Esophagus (tissue), 2 donors: ENCODE measurements at regions not wholly inside any gene's neighbourhood (a gene's known extent, or its start where the extent isn't known, plus 50 kb on each side); places are given as distances from the start of the nearest gene placed in this dataset.

Experiments used
- H3K27ac ChIP-seq, 2 donors: one replicate each; pipeline ENCODE4 v1.5.1; 2013; ENCODE audit warnings: low read depth in 2 of 2, mild to moderate bottlenecking in 2 of 2, inconsistent platforms in 1 of 2, low read length in 1 of 2, moderate library complexity in 1 of 2
- H3K27me3 ChIP-seq, 2 donors: one replicate each; pipeline ENCODE4 v1.6.1; 2013; ENCODE audit warnings: low read length in 2 of 2, control low read depth in 1 of 2, mild to moderate bottlenecking in 1 of 2; ENCODE audit not compliant: insufficient read depth in 2 of 2, control insufficient read depth in 1 of 2
- H3K36me3 ChIP-seq, 2 donors: one replicate each; pipeline ENCODE4 v1.6.1; 2013; ENCODE audit warnings: low read length in 1 of 2; ENCODE audit not compliant: control insufficient read depth in 2 of 2, insufficient read depth in 2 of 2
- H3K4me1 ChIP-seq, 2 donors: one replicate each; pipeline ENCODE4 v1.6.1; 2013; ENCODE audit warnings: low read length in 1 of 2; ENCODE audit not compliant: control insufficient read depth in 2 of 2, insufficient read depth in 2 of 2
- H3K4me3 ChIP-seq, 2 donors: one replicate each; pipeline ENCODE4 v1.5.1; 2013; ENCODE audit warnings: low read length in 2 of 2, mild to moderate bottlenecking in 2 of 2, low read depth in 1 of 2, moderate library complexity in 1 of 2
- H3K9me3 ChIP-seq, 2 donors: one replicate each; pipeline ENCODE4 v1.6.1; 2013; ENCODE audit warnings: mild to moderate bottlenecking in 2 of 2, low read depth in 1 of 2, low read length in 1 of 2, moderate library complexity in 1 of 2; ENCODE audit not compliant: control insufficient read depth in 2 of 2, insufficient read depth in 1 of 2
- WGBS, 2 donors: extraction: QIAGEN DNeasy Blood & Tissue Kit; methylation state at CpG; one replicate each; pipeline ENCODE4 v1.1.7; 2013; 5-methylcytosine and 5-hydroxymethylcytosine counted together
- donor health status: healthy with polysubstance abuse.
- donor health status: Bipolar disorder and iron deficiency.

DNA sequence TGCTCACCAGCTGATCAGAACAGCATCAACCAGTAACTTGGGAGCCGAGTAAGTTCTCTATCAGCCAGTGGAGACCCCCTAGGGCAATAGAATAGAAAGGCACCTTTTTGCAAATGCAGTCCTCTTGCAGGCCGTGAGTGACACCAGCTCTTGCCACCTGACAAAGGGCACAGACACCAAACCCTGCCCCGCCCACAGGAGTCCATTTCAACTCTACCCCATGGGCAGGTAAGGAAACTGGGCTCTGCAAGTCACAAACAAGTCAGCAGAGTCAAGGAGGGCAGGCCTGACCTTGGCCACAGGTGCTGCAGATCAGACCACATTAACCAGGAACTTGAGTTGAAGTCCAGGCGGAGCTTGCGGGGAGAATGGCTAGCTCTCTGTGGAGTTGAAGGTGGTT, 77.4 kb upstream of the SPATA13 start:
- H3K4me1 ChIP-seq = no peaks in the 10 kb centered on the region
- no peak overlapping the region for H3K27ac ChIP-seq
- no peaks in the 10 kb centered on the region for H3K27me3 ChIP-seq
- 73 to 91% methylated on average over 5 of the region's 5 CpGs for WGBS, 2 donors
- H3K9me3 ChIP-seq = no peaks in the 10 kb centered on the region
- H3K36me3 ChIP-seq = no peaks in the 10 kb centered on the region
- H3K4me3 ChIP-seq = no peak overlapping the region

DNA sequence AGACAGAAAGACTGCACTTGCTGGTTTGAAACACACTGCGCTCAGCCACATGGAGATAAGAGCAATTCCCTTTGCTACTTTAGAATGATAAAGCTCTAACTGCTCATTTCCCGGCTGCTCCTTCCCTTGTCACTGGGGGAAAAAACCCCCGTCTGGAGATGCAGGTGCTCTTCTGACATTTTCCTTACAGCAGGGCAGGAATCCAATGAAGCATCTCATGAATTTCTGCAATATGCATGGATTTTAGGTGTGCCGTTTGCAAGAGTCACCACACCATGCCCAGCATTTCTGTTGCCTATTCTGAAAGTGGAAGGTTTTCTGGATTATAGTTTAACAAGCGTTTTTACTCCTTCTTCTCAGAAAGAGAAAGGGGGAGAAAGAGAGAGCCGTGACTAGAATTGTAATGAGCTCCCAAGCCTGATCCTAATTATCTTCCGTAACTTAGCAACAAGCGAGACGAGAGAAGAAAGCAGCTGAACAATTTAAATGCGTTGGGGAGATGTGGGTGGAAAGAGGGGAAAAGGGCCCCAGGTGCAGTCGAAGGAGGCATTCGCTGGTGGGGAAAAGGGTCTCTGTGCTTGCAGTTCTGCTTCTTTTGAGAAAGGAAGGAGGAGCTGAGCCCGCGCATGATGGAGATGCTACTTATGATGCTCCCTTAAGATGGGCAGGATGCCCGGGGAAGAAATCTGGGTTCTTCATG, 76.6 kb upstream of the SPATA13 start:
- H3K36me3 ChIP-seq = no peaks in the 10 kb centered on the region
- WGBS, 2 donors = 75 to 78% methylated on average over 15 of the region's 15 CpGs
- H3K9me3 ChIP-seq = no peaks in the 10 kb centered on the region
- no peak overlapping the region for H3K4me3 ChIP-seq
- H3K27ac ChIP-seq = no peak overlapping the region
- no peaks in the 10 kb centered on the region for H3K27me3 ChIP-seq
- H3K4me1 ChIP-seq = no peaks in the 10 kb centered on the region

- WGBS, 2 donors = 46 to 51% methylated on average over 4 of the region's 4 CpGs
- Histone ChIP-seq H3K9me3 (no peaks in the 10 kb centered on the region), H3K4me3 (no peak overlapping the region), H3K27ac (no peak overlapping the region), H3K4me1 (no peaks in the 10 kb centered on the region), H3K36me3 (no peaks in the 10 kb centered on the region), H3K27me3 (no peaks in the 10 kb centered on the region)
Measured at GRCh38 chr13:24085662-24086061, 74.9 kb upstream of the SPATA13 start.

DNA sequence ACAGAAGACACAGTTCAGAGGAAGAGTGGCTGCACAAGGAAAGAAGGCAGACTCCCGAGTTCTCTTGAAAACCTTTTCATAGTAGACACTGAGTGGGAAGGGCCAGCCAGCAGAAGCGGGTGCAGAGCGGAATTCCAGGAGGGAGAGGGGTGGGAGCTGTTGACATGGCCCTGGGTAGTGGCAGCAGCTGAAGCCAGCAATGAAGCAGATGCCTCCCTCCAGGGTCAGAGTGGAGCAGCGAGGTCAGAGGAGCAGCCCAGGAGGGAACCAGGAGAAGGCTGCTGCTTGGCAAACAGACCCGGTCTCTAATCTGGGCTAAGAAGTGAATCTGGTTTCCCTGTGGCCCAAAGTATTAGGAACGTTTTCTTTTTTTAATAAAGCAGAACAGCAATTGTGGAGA, 73.9 kb upstream of the SPATA13 start:
- 81 to 82% methylated on average over 6 of the region's 6 CpGs for WGBS, 2 donors
- Histone ChIP-seq H3K9me3 (no peaks in the 10 kb centered on the region), H3K4me1 (no peaks in the 10 kb centered on the region), H3K27me3 (no peaks in the 10 kb centered on the region), H3K27ac (no peak overlapping the region), H3K36me3 (no peaks in the 10 kb centered on the region), H3K4me3 (no peak overlapping the region)

DNA sequence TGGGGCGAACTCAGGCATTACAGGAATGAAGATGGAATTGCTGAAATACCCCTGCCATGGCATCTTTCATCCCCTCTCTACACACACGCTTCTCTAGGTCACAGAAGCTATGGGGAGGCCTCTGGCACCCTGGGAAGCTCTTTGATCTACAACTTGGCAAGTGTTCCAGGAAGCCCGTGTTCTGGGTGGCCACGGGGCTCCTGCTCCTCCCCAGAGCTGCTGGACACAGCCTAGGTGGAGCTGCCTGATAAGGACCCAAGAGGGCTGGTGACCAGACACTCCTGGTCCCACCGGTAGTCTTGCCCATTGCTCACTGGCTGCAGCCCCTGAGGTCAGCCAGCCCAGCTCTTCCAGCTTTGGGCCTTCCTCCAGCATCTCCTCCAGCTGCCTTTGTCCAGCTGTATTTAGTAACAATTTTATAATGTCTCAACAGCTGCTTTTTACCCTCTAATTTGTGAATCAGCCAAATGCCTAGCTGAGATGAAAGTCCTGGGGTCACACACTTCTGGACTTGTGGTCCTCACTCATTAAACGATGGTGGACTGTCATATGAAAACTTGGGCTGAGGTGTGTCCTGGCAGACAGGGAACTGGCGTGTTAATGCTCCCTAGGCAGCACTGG, 72.8 kb upstream of the SPATA13 start:
- WGBS, 2 donors = 56 to 57% methylated on average over 7 of the region's 7 CpGs
- Histone ChIP-seq H3K9me3 (no peaks in the 10 kb centered on the region), H3K4me3 (no peak overlapping the region), H3K27ac (no peak overlapping the region), H3K27me3 (no peaks in the 10 kb centered on the region), H3K36me3 (no peaks in the 10 kb centered on the region), H3K4me1 (no peaks in the 10 kb centered on the region)

- Histone ChIP-seq H3K27me3 (no peaks in the 10 kb centered on the region), H3K36me3 (no peaks in the 10 kb centered on the region), H3K4me3 (no peak overlapping the region), H3K9me3 (no peaks in the 10 kb centered on the region), H3K27ac (no peak overlapping the region), H3K4me1 (no peaks in the 10 kb centered on the region)
- 93 to 96% methylated on average over 1 of the region's 1 CpG for WGBS, 2 donors
Measured at GRCh38 chr13:24090049-24090448, 70.5 kb upstream of the SPATA13 start.

DNA sequence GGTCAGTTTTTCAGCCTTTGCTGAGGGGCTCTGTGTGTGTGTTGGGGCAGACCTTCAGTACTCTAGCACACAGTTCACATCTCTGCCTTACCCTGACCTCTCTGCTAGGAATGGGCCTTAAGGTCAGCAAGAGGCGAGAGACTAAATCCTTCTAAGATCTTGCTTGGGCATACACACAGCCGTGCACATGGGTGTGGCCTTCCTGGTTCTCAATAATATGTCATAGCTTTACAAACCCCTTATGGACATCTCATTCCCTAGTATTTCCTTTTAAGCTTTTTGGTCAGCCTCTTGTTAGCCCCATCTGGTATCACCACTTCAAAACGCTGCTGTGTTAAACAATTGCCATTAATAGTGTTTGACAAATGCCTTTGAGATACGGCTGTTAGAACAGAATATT, 69.4 kb upstream of the SPATA13 start:
- Histone ChIP-seq H3K36me3 (no peaks in the 10 kb centered on the region), H3K4me3 (no peak overlapping the region), H3K27ac (no peak overlapping the region), H3K27me3 (no peaks in the 10 kb centered on the region), H3K4me1 (no peaks in the 10 kb centered on the region), H3K9me3 (no peaks in the 10 kb centered on the region)
- 75% methylated on average over 4 of the region's 4 CpGs for WGBS, 2 donors

DNA sequence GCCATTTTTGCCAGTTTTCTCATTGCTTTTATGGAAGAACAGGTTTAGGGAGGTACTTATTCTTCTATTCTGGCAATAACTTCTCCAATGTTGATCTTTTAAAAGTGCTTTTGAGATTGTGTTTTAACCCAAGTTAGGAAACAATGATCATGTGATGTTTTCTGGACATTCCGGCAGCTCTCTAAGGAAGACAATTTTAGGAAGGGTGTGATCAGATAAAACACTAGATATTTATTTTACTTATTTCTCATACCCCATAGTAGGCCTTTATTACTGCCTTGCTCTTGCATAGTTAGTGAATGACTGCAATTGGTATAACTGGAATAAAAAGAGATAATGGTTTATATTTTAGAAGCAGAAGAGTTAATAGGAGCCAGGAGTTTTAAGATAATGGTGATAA, 68.4 kb upstream of the SPATA13 start:
- no peaks in the 10 kb centered on the region for H3K27me3 ChIP-seq
- WGBS, 2 donors = 77 to 80% methylated on average over 1 of the region's 1 CpG
- no peaks in the 10 kb centered on the region for H3K9me3 ChIP-seq
- no peak overlapping the region for H3K27ac ChIP-seq
- no peaks in the 10 kb centered on the region for H3K36me3 ChIP-seq
- no peaks in the 10 kb centered on the region for H3K4me1 ChIP-seq
- no peak overlapping the region for H3K4me3 ChIP-seq

- no peaks in the 10 kb centered on the region for H3K9me3 ChIP-seq
- 90 to 91% methylated on average over 3 of the region's 3 CpGs for WGBS, 2 donors
- no peak overlapping the region for H3K27ac ChIP-seq
- H3K4me1 ChIP-seq = no peaks in the 10 kb centered on the region
- no peaks in the 10 kb centered on the region for H3K36me3 ChIP-seq
- H3K27me3 ChIP-seq = no peaks in the 10 kb centered on the region
- no peak overlapping the region for H3K4me3 ChIP-seq
Measured at GRCh38 chr13:24093047-24093446, 67.5 kb upstream of the SPATA13 start.

DNA sequence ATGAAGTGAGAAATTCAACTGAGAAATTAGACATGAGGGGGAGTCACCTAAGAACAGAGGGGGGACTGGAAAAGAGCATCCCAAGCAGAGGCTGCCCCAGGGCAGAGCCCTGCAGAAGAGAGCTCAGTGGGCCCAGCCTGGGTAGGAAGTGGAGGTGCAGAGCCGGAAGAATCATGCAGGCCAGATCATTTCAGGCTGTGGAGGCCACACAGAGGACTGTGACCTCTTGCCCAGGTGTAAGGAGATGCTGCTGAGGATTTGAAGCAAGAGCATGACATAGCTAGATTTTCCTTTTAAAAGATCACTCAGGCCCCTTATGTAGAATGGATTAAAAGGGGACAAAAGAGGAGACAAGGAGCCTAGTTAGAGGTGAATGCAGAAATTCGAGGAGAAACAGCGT, 63.9 kb upstream of the SPATA13 start:
- WGBS, 2 donors = 76 to 88% methylated on average over 3 of the region's 3 CpGs
- no peaks in the 10 kb centered on the region for H3K27me3 ChIP-seq
- H3K36me3 ChIP-seq = no peaks in the 10 kb centered on the region
- no peak overlapping the region for H3K27ac ChIP-seq
- no peak overlapping the region for H3K4me3 ChIP-seq
- no peaks in the 10 kb centered on the region for H3K9me3 ChIP-seq
- no peaks in the 10 kb centered on the region for H3K4me1 ChIP-seq
